HPDE6-E6E7 (cell line): ENCODE measurements at regions not wholly inside any gene's neighbourhood (a gene's known extent, or its start where the extent isn't known, plus 50 kb on each side); places are given as distances from the start of the nearest gene placed in this dataset.
A peak's percentile ranks its signal among the peaks of the same experiment; 100 is the strongest.
"Not testable (repeated sequence)": the region's sequence is repeated elsewhere in the genome, so short reads cannot be mapped to it uniquely, and the experiment has no call there.

ENCODE experiments used
- DNase-seq: peaks from one replicate; pipeline ENCODE4 v3.0.0; 2011; ENCODE audit warnings: missing footprints; ENCODE audit errors: extremely low spot score

DNA sequence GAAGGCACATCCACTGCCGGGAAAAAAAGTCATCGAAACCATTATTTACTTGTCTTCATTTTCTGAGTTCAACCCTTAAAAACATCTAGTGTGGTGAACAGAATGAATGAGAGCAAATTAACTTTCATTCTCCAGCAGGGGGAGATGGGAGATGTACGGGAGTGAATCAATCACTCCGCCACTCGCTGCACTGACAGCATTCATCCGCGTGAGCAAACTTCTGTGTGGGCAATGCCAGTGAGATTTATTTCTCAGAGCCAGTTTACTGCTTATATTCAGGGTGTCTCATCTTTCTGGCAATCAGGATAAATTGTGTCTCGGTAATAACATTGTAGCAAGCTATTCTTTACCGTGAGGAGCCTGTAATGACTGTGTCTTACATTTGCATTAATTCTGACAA, 463.6 kb upstream of the MIS18BP1 start:
- no peak for DNase-seq

DNA sequence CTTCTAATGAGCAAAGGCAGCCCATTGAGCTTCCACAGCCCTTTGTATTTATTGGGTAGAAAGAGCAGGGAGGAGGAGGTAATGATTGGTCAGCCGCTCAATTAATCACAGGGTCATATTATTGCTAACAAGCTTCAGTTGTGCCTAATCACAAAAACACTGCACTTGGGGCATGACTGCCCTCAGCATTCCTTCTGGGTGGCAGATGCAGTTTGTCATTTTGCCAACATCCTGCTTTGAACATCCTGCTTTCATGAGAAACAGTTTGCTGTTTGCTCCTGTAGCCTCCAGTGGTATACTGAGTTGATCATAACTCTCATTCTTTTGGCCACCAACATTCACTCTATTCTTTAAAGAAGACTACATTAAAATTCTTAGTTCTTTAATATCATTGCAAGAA, 462.9 kb upstream of the MIS18BP1 start:
- no peak for DNase-seq

DNA sequence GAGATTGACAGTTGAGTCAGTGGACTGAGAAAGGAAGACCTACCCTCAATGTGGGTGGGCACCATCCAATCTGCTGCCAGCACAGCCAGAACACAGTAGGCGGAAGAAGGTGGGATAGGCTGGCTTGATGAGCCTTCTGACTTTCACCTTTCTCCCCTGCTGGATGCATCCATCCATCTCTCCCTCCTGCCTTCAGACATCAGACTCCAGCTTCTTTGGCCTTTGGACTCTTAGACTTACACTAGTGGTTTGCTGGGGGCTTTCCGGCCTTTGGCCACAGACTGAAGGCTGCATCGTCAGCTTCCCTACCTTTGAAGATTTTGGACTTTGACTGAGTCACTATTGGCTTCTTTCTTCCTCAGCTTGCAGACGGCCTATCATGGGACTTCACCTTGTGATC, 456.5 kb upstream of the MIS18BP1 start:
- DNase-seq = no peak

DNA sequence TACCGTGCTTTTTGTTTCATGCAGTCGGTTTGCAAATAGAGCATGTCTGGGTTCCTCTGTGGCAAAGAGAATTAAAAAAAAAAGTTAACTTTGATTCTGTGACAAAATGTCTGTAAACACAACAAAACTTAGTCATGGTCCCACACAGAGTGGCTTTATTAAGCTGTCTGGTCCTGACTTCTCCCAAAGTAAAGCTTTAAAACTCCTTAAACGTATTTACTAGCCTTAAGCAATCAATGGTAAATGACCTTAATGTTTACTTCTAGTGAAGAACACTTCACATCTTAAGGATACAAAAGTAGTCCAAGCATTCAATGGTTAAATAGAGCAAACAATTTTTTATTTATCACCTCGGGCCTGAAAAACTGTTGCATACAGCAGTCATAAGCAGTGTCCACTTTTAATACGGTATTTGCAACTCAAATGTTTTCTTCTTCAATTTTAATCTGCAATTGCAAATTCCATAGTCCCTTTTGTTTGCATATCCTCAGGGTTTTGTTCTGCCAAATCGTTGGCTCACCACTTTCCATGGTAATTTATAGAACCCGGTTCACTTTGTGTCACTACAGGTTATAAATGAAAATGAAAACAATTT, 453.0 kb upstream of the MIS18BP1 start:
- DNase-seq = no peak

- no peak for DNase-seq
Measured at GRCh38 chr14:45699471-45699870, 446.5 kb upstream of the MIS18BP1 start.

GRCh38 chr14:45698462-45699134, 445.6 kb upstream of the MIS18BP1 start:
- DNase-seq = no peak

- no peak for DNase-seq
Measured at GRCh38 chr14:45686771-45687170, 433.8 kb upstream of the MIS18BP1 start.

GRCh38 chr14:45680531-45680930, 427.5 kb upstream of the MIS18BP1 start:
- DNase-seq = no peak

DNA sequence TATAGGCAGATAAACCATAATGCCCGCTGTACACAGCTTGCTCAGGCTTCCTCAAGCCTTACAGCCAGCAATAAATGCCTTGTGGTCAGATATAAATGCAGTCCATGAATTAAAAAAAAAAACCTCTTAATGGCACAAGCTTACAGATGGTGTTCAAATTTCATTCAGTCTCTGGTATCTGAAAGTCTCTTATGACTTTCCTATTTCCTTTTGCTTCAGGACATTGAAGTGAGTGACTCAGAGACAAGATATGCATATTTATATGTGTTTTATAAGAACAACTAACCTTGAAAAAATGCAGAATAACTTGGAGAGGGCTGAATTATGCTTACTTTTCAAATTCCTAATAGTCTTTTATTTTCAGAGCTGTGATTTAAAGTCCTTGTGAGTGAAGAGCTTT, 426.9 kb upstream of the MIS18BP1 start:
- peak; percentile 19 for DNase-seq

GRCh38 chr14:45678163-45678562, 425.2 kb upstream of the MIS18BP1 start:
- DNase-seq = no peak

DNA sequence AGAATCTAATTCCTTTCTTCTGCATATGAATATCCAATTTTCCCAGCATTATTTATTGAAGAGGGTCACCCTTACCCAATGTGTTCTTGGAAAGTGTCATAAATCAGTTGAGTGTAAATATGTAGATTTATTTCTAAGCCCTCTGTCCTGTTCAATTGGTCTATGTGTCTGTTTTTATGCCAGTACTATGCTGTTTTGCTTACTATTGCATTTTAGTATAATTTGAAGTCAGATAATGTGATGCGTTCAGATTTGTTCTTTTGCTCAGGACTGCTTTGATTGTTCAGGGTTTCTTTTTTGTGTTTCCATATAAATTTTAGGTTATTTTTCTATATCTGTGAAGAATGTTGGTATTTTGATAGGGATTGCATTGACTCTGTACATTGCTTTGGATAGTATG, 420.4 kb upstream of the MIS18BP1 start:
- DNase-seq = no peak

- DNase-seq = no peak
Measured at GRCh38 chr14:45664668-45665356, 411.8 kb upstream of the MIS18BP1 start.

GRCh38 chr14:45658917-45659299, 405.9 kb upstream of the MIS18BP1 start:
- DNase-seq = no peak

DNA sequence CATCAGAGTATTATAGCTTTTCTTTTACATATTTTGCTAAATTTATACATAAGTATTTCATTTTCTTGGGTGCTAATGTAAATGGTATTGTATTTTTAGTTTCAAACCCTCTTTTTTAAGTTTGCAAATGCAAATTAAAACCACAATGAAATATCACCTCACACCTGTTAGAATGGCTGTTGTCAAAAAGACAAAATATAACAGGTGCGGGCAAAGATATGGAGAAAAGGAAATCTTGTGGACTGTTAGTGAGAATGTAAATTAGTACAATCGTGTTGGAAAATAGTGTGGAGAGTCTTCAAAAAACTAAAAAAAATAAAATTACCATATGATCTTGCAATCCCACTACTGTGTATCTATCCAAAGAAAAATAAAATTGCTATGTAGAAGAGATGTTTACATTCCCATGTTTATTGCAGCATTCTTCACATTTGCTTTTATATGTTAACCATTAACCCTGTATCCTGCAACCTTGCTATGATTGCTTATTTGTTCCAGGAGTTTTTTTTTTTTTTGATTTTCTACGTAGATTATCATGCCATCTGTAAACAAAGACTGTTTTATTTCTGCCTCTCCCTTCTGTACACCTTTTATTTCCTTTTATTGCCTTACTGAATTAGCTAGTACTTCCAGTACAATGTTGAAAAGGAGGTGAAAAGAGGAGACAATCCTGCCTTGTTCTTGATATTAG, 405.4 kb upstream of the MIS18BP1 start:
- no peak for DNase-seq

GRCh38 chr14:45651890-45652289, 398.9 kb upstream of the MIS18BP1 start:
- DNase-seq = no peak

DNA sequence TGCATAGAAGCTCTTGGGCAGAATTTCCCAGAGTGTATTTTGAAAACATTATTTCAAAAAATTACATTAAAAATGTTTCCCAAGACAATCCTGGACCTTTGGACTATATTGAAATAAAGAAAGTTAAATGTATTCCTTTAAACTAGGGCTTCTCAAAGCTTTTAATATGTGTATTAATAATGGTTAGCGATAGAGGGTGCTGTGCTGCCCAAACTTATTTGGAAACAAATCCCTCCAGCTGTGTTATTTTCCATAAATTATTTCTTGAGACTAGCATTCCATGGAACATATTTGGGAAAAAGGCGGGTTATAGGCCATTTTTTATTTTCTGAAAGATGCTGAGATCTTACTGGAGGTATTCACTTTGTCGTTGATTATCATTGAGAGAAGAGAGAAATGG, 397.8 kb upstream of the MIS18BP1 start:
- no peak for DNase-seq

DNA sequence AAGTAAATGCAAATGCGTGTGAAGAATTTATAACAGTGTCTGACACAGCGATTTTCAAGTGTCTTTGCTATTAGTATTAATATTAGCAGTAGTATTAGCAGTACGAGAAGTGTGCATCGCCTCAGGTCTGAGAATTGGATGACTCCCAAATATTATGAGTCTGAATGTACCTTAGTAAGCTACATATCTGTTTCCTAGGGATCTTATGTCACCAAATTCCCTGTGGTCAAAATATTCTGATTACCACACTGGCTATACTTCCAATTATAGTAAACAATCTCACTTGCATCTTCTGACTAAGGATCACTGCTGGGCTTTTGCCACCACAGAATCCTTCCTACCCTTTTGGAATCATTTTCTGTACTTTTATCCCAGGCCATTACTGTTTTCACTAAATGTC, 396.0 kb upstream of the MIS18BP1 start:
- DNase-seq = no peak

DNA sequence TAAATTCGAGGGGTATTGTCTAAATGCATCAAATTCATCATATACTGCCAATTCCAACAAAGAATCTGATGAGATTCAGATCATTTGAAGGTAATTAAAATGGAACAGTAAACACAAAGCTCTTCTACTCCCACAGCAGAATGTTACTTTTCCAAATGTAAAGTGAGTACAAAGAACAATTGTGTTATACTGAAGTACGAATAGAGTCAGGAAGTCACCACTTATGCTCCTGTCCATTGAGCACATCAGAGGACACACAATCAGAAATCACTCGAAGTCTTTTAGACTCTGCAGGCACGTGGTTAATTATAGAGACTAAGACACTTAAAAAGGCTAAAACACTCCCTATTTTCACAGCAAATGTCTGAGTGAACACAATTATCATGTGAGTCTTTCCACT, 388.5 kb upstream of the MIS18BP1 start:
- no peak for DNase-seq

GRCh38 chr14:45634651-45635441, 381.8 kb upstream of the MIS18BP1 start:
- DNase-seq = not testable (repeated sequence)

GRCh38 chr14:45633220-45633984, 380.4 kb upstream of the MIS18BP1 start:
- DNase-seq = no peak

GRCh38 chr14:45621731-45622130, 368.7 kb upstream of the MIS18BP1 start:
- DNase-seq = no peak
